ENCODE measurements at regions not wholly inside any gene's neighbourhood (a gene's known extent, or its start where the extent isn't known, plus 50 kb on each side); places are given as distances from the start of the nearest gene placed in this dataset.

DNA sequence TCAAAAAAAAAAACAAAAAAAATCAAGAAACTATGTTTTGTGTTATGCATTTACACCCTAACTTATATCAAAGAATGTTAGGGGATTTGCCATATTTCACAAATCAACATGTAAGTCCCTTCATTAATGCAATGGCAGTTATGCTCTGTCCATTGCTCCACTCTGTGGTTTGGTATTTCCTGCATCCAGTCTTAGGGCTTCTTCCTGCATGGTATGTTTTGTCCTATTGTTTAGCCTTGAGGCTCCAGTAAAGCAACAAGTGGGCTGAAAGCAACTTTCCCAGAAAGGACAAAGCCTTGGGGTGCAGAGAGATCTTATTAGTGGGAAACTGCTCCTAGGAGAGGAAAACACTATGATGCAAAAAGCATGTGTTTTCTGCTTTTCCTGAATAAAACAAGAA, 474.1 kb downstream of the IRS1 start:
- no peak for ATAC-seq (ENCODE audit: insufficient read depth, low FRiP score)

DNA sequence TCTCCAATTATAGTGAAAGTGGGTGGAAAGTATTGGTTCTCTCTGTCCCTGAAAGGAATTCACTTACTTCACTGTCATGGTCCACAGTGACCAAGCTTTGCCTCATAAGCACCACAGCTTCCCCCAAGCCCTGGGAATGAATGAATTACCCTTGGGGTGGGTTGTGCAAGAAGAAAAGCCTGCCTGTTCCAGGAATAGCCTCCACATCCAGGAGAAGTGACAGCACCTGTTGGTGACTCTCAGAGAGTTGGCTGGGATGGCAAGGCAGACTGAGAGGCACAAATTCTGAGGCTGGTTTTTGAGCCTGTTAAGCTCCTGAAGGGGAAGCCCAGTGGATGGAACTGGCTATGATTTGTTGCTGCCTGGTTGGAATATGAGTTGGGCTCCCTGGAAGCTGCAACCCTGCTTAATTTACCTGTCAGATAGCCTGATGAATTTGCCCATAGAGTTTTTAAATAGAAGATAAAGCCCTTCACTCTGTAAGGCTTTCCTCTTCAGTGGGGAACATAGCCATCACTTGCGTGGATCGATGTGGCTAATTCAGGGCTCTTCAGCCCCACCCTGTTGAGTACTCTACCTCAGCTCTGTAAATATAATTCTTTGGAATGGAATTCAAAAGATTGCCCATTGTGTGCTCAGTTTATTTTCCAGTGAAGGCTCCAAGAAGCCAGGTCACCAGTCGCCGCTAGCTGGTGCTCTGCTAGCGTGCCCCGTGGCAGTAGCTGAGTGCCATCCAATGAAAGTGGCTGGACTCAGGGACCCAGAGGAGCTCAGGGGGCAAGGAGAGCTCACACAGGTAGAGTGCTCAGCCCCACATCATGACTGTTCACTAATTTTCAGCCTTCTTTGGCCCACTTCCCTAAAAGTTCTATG, 479.3 kb downstream of the IRS1 start:
- peaks cover 0 to 13% (median 0%) of the 10 kb centered on the region in 5 donors for H3K4me1 ChIP-seq (ENCODE audit: control insufficient read depth in 5 of 5, insufficient read depth in 5 of 5, low read length in 5 of 5)
- ATAC-seq (ENCODE audit: insufficient read depth, low FRiP score): peak; percentile 27
- 71 to 91% methylated on average over 6 of the region's 6 CpGs for WGBS, 2 donors
- no peak overlapping the region for H3K4me3 ChIP-seq
- H3K27ac ChIP-seq (ENCODE audit: low read depth in 1 of 2, low read length in 1 of 2): no peak overlapping the region
- no peaks in the 10 kb centered on the region for H3K27me3 ChIP-seq (ENCODE audit: control insufficient read depth in 3 of 3, insufficient read depth in 3 of 3, low read length in 2 of 3)
- no peak overlapping the region for H3K9ac ChIP-seq (ENCODE audit: insufficient read depth in 1 of 2, low read length in 2 of 2)
- H3K36me3 ChIP-seq (ENCODE audit: control insufficient read depth in 4 of 4, insufficient read depth in 4 of 4, low read length in 4 of 4): no peaks in the 10 kb centered on the region
- peak in 1 of 3 donors; percentile 20 for DNase-seq
- H3K9me3 ChIP-seq (ENCODE audit: control insufficient read depth in 4 of 4, insufficient read depth in 3 of 4, low read length in 3 of 4): no peaks in the 10 kb centered on the region
- TF ChIP-seq, protein P1, sequence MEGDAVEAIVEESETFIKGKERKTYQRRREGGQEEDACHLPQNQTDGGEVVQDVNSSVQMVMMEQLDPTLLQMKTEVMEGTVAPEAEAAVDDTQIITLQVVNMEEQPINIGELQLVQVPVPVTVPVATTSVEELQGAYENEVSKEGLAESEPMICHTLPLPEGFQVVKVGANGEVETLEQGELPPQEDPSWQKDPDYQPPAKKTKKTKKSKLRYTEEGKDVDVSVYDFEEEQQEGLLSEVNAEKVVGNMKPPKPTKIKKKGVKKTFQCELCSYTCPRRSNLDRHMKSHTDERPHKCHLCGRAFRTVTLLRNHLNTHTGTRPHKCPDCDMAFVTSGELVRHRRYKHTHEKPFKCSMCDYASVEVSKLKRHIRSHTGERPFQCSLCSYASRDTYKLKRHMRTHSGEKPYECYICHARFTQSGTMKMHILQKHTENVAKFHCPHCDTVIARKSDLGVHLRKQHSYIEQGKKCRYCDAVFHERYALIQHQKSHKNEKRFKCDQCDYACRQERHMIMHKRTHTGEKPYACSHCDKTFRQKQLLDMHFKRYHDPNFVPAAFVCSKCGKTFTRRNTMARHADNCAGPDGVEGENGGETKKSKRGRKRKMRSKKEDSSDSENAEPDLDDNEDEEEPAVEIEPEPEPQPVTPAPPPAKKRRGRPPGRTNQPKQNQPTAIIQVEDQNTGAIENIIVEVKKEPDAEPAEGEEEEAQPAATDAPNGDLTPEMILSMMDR (IDR thresholded peaks at IDR 0.05; ENCODE audit: control extremely low read depth, extremely low read depth): no peak

More for the DNA sequence above, 474.1 kb downstream of the IRS1 start:
- Histone ChIP-seq H3K27me3 (ENCODE audit: control insufficient read depth in 3 of 3, insufficient read depth in 3 of 3, low read length in 2 of 3) (no peaks in the 10 kb centered on the region), H3K4me1 (ENCODE audit: control insufficient read depth in 5 of 5, insufficient read depth in 5 of 5, low read length in 5 of 5) (peaks cover 0 to 13% (median 0%) of the 10 kb centered on the region in 5 donors), H3K4me3 (no peak overlapping the region), H3K27ac (ENCODE audit: low read depth in 1 of 2, low read length in 1 of 2) (no peak overlapping the region), H3K9me3 (ENCODE audit: control insufficient read depth in 4 of 4, insufficient read depth in 3 of 4, low read length in 3 of 4) (no peaks in the 10 kb centered on the region), H3K36me3 (ENCODE audit: control insufficient read depth in 4 of 4, insufficient read depth in 4 of 4, low read length in 4 of 4) (no peaks in the 10 kb centered on the region), H3K9ac (ENCODE audit: insufficient read depth in 1 of 2, low read length in 2 of 2) (no peak overlapping the region)
- TF ChIP-seq, protein P1 (IDR thresholded peaks at IDR 0.05; ENCODE audit: control extremely low read depth, extremely low read depth): no peak
- no peak for DNase-seq

- DNase-seq (no peak), ATAC-seq (ENCODE audit: insufficient read depth, low FRiP score) (no peak)
- Histone ChIP-seq H3K4me1 (ENCODE audit: control insufficient read depth in 5 of 5, insufficient read depth in 5 of 5, low read length in 5 of 5) (peaks cover 0 to 13% (median 0%) of the 10 kb centered on the region in 5 donors), H3K9me3 (ENCODE audit: control insufficient read depth in 4 of 4, insufficient read depth in 3 of 4, low read length in 3 of 4) (no peaks in the 10 kb centered on the region), H3K4me3 (no peak overlapping the region), H3K9ac (ENCODE audit: insufficient read depth in 1 of 2, low read length in 2 of 2) (no peak overlapping the region), H3K27me3 (ENCODE audit: control insufficient read depth in 3 of 3, insufficient read depth in 3 of 3, low read length in 2 of 3) (no peaks in the 10 kb centered on the region), H3K36me3 (ENCODE audit: control insufficient read depth in 4 of 4, insufficient read depth in 4 of 4, low read length in 4 of 4) (no peaks in the 10 kb centered on the region), H3K27ac (ENCODE audit: low read depth in 1 of 2, low read length in 1 of 2) (no peak overlapping the region)
- WGBS, 2 donors: 80 to 90% methylated on average over 2 of the region's 2 CpGs
- TF ChIP-seq, protein P1 (IDR thresholded peaks at IDR 0.05; ENCODE audit: control extremely low read depth, extremely low read depth): no peak
Measured at GRCh38 chr2:226317970-226318369, 481.6 kb downstream of the IRS1 start.

All from lung (tissue), 11 donors.